PC-9 (cell line): ENCODE measurements at regions not wholly inside any gene's neighbourhood (a gene's known extent, or its start where the extent isn't known, plus 50 kb on each side); places are given as distances from the start of the nearest gene placed in this dataset.
"Not testable (repeated sequence)": the region's sequence is repeated elsewhere in the genome, so short reads cannot be mapped to it uniquely, and the experiment has no call there.

Experiments used
- BruUV-seq: library from RNA; stranded (reverse); fragments of 400-500 nt; replicated peaks from 2 replicates; lab custom pipeline; 2021; lab: Mats Ljungman, UMichigan
- CTCF ChIA-PET: fragments of 300-600 bp; sonication (Branson Sonifier 250); formaldehyde crosslinking; loops from one replicate; lab custom pipeline; 2022; ENCODE audit warnings: antibody characterized with exemption; lab: Charles Lee
- POLR2A ChIA-PET: fragments of 300-600 bp; sonication (Branson Sonifier 250); formaldehyde crosslinking; loops from one replicate; lab custom pipeline; 2022; ENCODE audit warnings: antibody characterized with exemption; ENCODE audit not compliant: unreplicated experiment; lab: Charles Lee
- DNase-seq, 2 experiments: peaks; one replicate each; pipeline versions ENCODE4 v3.0.0 to v3.0.0-alpha.2; 2015 to 2022; ENCODE audit warnings: mixed read lengths in 1 of 2
- H2AFZ ChIP-seq: fragments of 200-600 bp; sonication (generic); 2 replicates; pipeline ENCODE4 v1.8.1; 2017; ENCODE audit warnings: antibody characterized with exemption
- H3F3A ChIP-seq: fragments of 200-600 bp; sonication (generic); 2 replicates; pipeline ENCODE4 v1.8.1; 2017; ENCODE audit warnings: antibody characterized with exemption, mild to moderate bottlenecking, low read depth; ENCODE audit not compliant: insufficient read depth
- H3K27ac ChIP-seq: fragments of 200-600 bp; sonication (generic); 2 replicates; pipeline ENCODE4 v1.6.1; 2016; ENCODE audit warnings: mixed run types
- H3K27me3 ChIP-seq: fragments of 200-600 bp; sonication (generic); 2 replicates; pipeline ENCODE4 v1.6.1; 2016; ENCODE audit warnings: low read depth, mixed run types; ENCODE audit not compliant: insufficient read depth
- H3K36me3 ChIP-seq: fragments of 200-600 bp; sonication (generic); 2 replicates; pipeline ENCODE4 v1.6.1; 2016; ENCODE audit warnings: low read depth, mixed run types
- H3K4me1 ChIP-seq: fragments of 200-600 bp; sonication (generic); replicated peaks from 2 replicates; pipeline ENCODE4 v1.6.1; 2016; ENCODE audit warnings: mixed run types; ENCODE audit not compliant: insufficient read depth
- H3K4me2 ChIP-seq: fragments of 200-600 bp; sonication (generic); 2 replicates; pipeline ENCODE4 v1.6.1; 2017; ENCODE audit warnings: mixed run types
- H3K4me3 ChIP-seq: fragments of 200-600 bp; sonication (generic); 2 replicates; pipeline ENCODE4 v1.6.1; 2016; ENCODE audit warnings: mixed run types
- H3K79me2 ChIP-seq: fragments of 200-600 bp; sonication (generic); 2 replicates; pipeline ENCODE4 v1.6.1; 2017; ENCODE audit warnings: low read depth, mixed run types
- H3K9me2 ChIP-seq: fragments of 200-600 bp; sonication (generic); 2 replicates; pipeline ENCODE4 v1.8.1; 2017; ENCODE audit warnings: mild to moderate bottlenecking; ENCODE audit not compliant: insufficient read depth
- H3K9me3 ChIP-seq: fragments of 200-600 bp; sonication (generic); 2 replicates; pipeline ENCODE4 v1.8.1; 2016; ENCODE audit warnings: low read depth; ENCODE audit not compliant: insufficient read depth
- H4K20me1 ChIP-seq: fragments of 200-600 bp; sonication (generic); 2 replicates; pipeline ENCODE4 v1.8.1; 2017; ENCODE audit not compliant: insufficient read depth
- CTCF ChIP-seq: fragments of 200-600 bp; sonication (generic); conservative IDR thresholded peaks from 2 replicates; pipeline ENCODE4 v1.6.1; 2017; ENCODE audit warnings: mixed run types, antibody characterized with exemption, mild to moderate bottlenecking, moderate library complexity
- EZH2 ChIP-seq: fragments of 200-600 bp; sonication (generic); IDR thresholded peaks from 2 replicates; pipeline ENCODE4 v1.8.0; 2017; ENCODE audit warnings: antibody characterized with exemption, low read depth
- intact Hi-C: fragments of 100-400 bp; cut with micrococcal nuclease; formaldehyde crosslinking; loops from one replicate; pipeline ENCODE4 v1.10.0; 2022; ENCODE audit not compliant: unreplicated experiment

GRCh38 chr2:158885018-158885678 is 83.3 kb upstream of the TANC1 start:
- H3K9me2 ChIP-seq, CTCF ChIA-PET, H3K79me2 ChIP-seq, H3K4me3 ChIP-seq, BruUV-seq, H3K9me3 ChIP-seq, H4K20me1 ChIP-seq, DNase-seq, POLR2A ChIA-PET, H2AFZ ChIP-seq, H3K27me3 ChIP-seq, H3K36me3 ChIP-seq: not testable (repeated sequence)
- H3F3A ChIP-seq: peaks cover 10% of the 10 kb centered on the region; the same call in 1 of the 2 replicates
- peak overlapping the region; percentile 72 for H3K4me2 ChIP-seq
- intact Hi-C loops: loop anchor here (10.0 kb wide), 1 partner anchor 1080 kb away; no protein-coding TSS in a partner anchor
- H3K27ac ChIP-seq: peak overlapping the region; percentile 32
- peak; percentile 42 for TF ChIP-seq CTCF
- H3K4me1 ChIP-seq: peaks cover 33% of the 10 kb centered on the region

DNA sequence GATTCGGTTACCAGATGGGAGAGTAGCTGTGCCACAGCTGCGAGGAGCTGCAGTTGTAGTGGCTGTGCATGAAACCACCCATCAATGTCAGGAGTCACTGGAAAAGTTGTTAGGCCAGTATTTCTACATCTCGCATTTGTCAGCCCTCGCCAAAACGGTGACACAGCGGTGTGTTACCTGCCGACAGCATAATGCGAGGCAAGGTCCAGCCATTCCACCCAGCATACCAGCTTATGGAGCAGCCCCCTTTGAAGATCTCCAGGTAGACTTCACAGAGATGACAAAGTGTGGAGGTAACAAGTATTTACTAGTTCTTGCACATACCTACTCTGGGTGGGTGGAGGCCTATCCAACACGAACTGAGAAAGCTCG is 82.8 kb upstream of the TANC1 start:
- H3K27ac ChIP-seq: peak overlapping the region; percentile 32
- H3K4me2 ChIP-seq: peak overlapping the region; percentile 72
- H3K9me2 ChIP-seq, H3K27me3 ChIP-seq, H3K79me2 ChIP-seq, H3K4me3 ChIP-seq, H3K36me3 ChIP-seq, CTCF ChIA-PET, BruUV-seq, POLR2A ChIA-PET, H4K20me1 ChIP-seq, H3K9me3 ChIP-seq, H2AFZ ChIP-seq: not testable (repeated sequence)
- H3K4me1 ChIP-seq: peaks cover 33% of the 10 kb centered on the region
- peak; percentile 68 to 81 for DNase-seq
- intact Hi-C loops: loop anchor here (10.0 kb wide), 1 partner anchor 1079 kb away; no protein-coding TSS in a partner anchor
- H3F3A ChIP-seq: peaks cover 10% of the 10 kb centered on the region; the same call in 1 of the 2 replicates

DNA sequence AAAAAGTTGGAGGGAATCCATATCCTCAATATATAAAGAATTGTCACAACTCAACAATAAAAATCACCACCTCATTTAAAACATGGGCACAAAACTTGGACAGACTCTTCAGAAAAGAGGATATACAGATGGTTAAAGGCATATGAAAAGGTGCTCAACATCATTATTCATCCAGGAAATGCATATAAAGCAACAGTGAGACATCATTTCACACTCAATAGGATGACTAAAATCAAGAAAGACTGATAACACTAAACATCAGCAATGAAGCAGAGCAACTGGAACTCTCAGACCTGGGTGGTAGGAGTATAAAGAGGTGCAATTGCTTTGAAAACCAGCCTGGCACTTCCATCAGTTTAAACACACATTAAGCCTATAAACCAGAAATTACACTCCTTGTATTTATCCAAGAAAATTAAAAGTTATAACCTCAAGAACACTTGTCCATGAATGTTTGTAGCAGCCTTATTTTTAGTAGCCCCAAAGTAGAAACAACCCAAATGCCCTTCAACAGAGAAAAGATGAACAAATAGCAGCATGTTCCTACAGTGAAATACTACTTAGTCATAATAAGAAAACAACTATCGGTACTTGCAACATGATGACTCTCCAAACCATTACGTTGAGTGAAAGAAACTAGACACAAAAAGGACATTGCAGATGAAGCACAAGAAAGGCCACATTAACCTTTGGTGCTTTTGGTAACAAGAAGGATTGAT is 79.1 kb upstream of the TANC1 start:
- DNase-seq: no peak
- no TSS peak for BruUV-seq
- no peaks in the 10 kb centered on the region for H3K27me3 ChIP-seq
- no peak overlapping the region for H3K4me2 ChIP-seq
- CTCF ChIA-PET: no interaction called here
- POLR2A ChIA-PET: no interaction called here
- H2AFZ ChIP-seq: no peak overlapping the region
- H3K9me2 ChIP-seq: no peaks in the 10 kb centered on the region
- H4K20me1 ChIP-seq: no peaks in the 10 kb centered on the region
- H3K79me2 ChIP-seq: no peaks in the 10 kb centered on the region
- no peak overlapping the region for H3K27ac ChIP-seq
- H3K4me1 ChIP-seq: peaks cover 33% of the 10 kb centered on the region
- TF ChIP-seq EZH2 (no peak), CTCF (no peak)
- intact Hi-C loops: loop anchor here (10.0 kb wide), 1 partner anchor 1076 kb away; no protein-coding TSS in a partner anchor
- peaks cover 10% of the 10 kb centered on the region; the same call in 1 of the 2 replicates for H3F3A ChIP-seq
- no peak overlapping the region for H3K4me3 ChIP-seq
- H3K9me3 ChIP-seq: no peaks in the 10 kb centered on the region
- no peaks in the 10 kb centered on the region for H3K36me3 ChIP-seq
